ENCODE measurements at regions not wholly inside any gene's neighbourhood (a gene's known extent, or its start where the extent isn't known, plus 50 kb on each side); places are given as distances from the start of the nearest gene placed in this dataset.

DNA sequence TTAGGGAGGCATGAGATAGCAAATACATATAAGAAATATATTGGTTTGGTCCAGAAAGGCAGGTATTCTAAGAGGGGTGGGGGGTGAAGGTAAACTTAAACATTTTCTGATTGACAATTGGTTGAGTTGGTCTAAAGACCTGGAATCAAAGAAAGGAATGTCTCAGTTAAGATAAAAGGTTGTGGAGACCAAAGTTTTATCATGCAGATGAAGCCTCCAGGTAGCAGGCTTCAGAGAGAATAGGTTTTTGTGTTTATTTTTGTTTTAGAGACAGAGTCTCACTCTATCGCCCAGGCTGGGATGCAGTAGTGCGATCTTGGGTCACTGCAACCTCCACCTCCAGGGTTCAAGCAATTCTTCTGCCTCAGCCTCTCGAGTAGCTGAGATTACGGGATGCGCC is 80.5 kb downstream of the NPAP1 start:
- TF ChIP-seq POLR2A (IDR thresholded peaks at IDR 0.05; ENCODE audit: low read length): no peak
- no peak for TF ChIP-seq GATA1 (IDR thresholded peaks at IDR 0.05; ENCODE audit: low read depth, low read length)

Measured in erythroblast (primary cell).